GM12801 (cell line): ENCODE measurements at regions not wholly inside any gene's neighbourhood (a gene's known extent, or its start where the extent isn't known, plus 50 kb on each side); places are given as distances from the start of the nearest gene placed in this dataset.

ENCODE experiments used
- TF ChIP-seq, protein P1 (sequence below): IDR thresholded peaks from one replicate; pipeline ENCODE4 v1.5.1; 2011; ENCODE audit warnings: control low read depth; ENCODE audit not compliant: insufficient read length; ENCODE audit errors: extremely low read depth

GRCh38 chr2:33785201-33786106 lies 186.4 kb upstream of the FAM98A start:
- TF ChIP-seq, protein P1, sequence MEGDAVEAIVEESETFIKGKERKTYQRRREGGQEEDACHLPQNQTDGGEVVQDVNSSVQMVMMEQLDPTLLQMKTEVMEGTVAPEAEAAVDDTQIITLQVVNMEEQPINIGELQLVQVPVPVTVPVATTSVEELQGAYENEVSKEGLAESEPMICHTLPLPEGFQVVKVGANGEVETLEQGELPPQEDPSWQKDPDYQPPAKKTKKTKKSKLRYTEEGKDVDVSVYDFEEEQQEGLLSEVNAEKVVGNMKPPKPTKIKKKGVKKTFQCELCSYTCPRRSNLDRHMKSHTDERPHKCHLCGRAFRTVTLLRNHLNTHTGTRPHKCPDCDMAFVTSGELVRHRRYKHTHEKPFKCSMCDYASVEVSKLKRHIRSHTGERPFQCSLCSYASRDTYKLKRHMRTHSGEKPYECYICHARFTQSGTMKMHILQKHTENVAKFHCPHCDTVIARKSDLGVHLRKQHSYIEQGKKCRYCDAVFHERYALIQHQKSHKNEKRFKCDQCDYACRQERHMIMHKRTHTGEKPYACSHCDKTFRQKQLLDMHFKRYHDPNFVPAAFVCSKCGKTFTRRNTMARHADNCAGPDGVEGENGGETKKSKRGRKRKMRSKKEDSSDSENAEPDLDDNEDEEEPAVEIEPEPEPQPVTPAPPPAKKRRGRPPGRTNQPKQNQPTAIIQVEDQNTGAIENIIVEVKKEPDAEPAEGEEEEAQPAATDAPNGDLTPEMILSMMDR: no peak

DNA sequence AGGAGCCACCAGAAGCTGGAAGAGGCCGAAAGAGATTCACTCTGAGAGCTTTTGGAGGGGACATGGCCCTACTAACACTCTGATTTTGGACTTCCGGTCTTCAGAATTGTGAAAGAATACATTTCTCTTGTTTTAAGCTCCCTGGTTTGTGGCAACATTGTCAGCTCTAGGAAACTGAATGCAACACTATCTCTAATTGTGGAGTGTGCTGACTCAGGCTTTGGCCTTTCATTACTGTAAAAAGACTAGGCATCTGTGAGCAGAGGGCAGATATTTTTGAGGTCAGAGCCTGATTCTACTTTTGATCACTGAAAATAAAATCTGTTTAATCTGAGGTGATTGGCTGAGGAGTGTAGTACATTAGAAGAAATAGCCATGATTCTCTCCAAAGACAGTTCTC lies 185.4 kb upstream of the FAM98A start:
- TF ChIP-seq, protein P1: no peak

GRCh38 chr2:33782395-33783230 lies 183.5 kb upstream of the FAM98A start:
- TF ChIP-seq, protein P1: no peak

GRCh38 chr2:33777786-33778185 lies 178.7 kb upstream of the FAM98A start:
- TF ChIP-seq, protein P1: no peak

DNA sequence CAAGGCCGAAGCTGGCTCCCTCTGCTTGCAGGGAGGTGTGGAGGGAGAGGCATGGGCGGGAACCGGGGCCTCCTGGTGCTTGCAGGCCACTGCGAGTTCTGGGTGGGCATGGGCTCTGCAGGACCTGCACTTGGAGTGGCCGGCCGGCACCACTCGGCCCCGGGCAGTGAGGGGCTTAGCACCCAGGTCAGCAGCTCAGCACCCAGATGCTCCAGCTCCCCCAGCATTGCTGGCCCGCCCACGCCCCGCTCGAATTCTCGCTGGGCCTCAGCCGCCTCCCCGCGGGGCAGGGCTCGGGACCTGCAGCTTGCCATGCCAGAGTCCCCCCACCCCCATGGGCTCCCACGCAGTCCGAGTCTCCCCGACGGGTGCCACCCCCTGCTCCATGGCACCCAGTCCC lies 176.2 kb upstream of the FAM98A start:
- TF ChIP-seq, protein P1: no peak

GRCh38 chr2:33770023-33770422 lies 170.9 kb upstream of the FAM98A start:
- TF ChIP-seq, protein P1: no peak

DNA sequence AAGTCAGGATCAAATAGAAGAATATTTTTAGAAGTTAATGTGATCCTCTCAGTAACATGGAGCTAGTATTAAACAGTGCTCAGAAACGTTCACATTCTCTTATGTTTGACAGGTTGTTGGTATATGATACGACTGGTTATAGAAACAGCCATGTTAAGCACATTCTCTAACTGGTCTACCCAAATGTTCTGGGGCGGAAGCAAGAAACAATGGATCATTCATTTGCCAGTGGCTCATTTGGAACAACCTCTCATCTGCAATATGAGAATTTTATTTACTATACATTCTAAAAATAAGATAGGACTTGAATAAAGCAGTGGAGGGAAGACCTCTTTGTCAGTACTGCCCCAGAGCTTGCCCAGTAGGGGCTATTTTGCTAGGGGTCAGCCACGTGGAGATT lies 167.1 kb upstream of the FAM98A start:
- TF ChIP-seq, protein P1: no peak
